Activated naive CD4-positive, alpha-beta T cell treated with anti-CD3 and anti-CD28 coated beads, Interleukin-2, amount 10 ng/mL, durations not matched to agents 7 days and 5 days (primary cell): ENCODE measurements at regions not wholly inside any gene's neighbourhood (a gene's known extent, or its start where the extent isn't known, plus 50 kb on each side); places are given as distances from the start of the nearest gene placed in this dataset.

ENCODE experiments used
- CTCF ChIA-PET: fragments of 350-600 bp; sonication (Branson Sonifier 250); formaldehyde crosslinking; loops from one replicate; lab custom pipeline; 2021; ENCODE audit warnings: antibody characterized with exemption; lab: Charles Lee
- DNase-seq: peaks from one replicate; pipeline ENCODE4 v3.0.0-alpha.2; 2020
- H3K27ac Mint-ChIP-seq: one replicate; pipeline ENCODE4 v1.8.0; 2021; ENCODE audit warnings: mild to moderate bottlenecking, moderate library complexity, mixed read lengths
- H3K27me3 Mint-ChIP-seq: one replicate; pipeline ENCODE4 v1.8.0; 2021; ENCODE audit warnings: mild to moderate bottlenecking, mixed read lengths
- H3K36me3 Mint-ChIP-seq: one replicate; pipeline ENCODE4 v1.8.0; 2021; ENCODE audit warnings: mixed read lengths
- H3K4me1 Mint-ChIP-seq: one replicate; pipeline ENCODE4 v1.8.0; 2021; ENCODE audit warnings: mixed read lengths
- H3K4me3 Mint-ChIP-seq: one replicate; pipeline ENCODE4 v1.8.0; 2021; ENCODE audit warnings: mild to moderate bottlenecking, moderate library complexity, mixed read lengths
- H3K9me3 Mint-ChIP-seq: one replicate; pipeline ENCODE4 v1.8.0; 2021; ENCODE audit warnings: mixed read lengths

DNA sequence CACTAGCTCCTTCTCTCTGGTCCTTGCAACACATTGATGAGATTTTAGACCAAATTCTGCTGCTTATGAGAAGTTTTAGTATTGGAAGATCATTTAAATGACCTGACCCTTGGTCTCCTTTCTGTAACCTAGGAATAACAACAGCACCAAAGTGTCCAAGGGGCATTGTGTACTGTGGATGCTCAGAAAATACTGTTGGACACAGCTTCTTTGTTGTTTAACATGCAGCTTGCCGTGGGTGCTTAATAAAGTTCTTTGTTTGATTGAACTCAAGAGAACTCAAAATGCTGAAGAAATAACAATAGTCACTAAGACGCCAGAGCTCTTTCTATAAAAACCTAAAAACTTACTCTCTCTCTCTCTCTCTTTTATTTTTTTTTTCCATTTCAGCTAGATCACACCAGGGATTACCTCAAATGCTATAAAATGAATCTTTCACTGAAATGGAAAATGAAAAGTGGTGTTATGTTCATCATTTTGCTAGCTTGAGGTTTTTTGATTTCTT is 548.9 kb upstream of the CDH8 start:
- H3K4me1 Mint-ChIP-seq = no peaks in the 10 kb centered on the region
- no peak overlapping the region for H3K27ac Mint-ChIP-seq
- H3K4me3 Mint-ChIP-seq = no peak overlapping the region
- CTCF ChIA-PET = no interaction called here
- peaks cover 17% of the 10 kb centered on the region for H3K9me3 Mint-ChIP-seq
- DNase-seq = no peak
- no peaks in the 10 kb centered on the region for H3K27me3 Mint-ChIP-seq
- no peaks in the 10 kb centered on the region for H3K36me3 Mint-ChIP-seq

DNA sequence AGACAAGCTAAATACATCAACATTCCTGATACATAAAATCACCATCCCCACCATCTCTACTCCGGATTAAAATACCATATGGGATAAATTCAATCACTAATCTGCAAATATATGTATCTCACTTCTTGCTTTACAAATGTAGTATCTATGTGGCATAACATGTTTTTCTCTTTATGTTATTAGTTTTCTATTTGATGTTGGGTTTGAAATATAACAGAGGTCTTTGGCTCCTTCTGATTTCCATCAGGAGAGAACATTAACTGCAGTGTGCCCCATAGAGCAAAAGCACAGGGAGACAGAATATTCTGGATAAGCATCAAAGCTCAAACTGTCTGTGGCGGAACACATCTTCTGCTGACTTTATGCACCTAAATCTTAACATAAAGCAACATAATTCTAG is 547.2 kb upstream of the CDH8 start:
- CTCF ChIA-PET = no interaction called here
- H3K27me3 Mint-ChIP-seq = no peaks in the 10 kb centered on the region
- no peak for DNase-seq
- H3K4me3 Mint-ChIP-seq = no peak overlapping the region
- peaks cover 11% of the 10 kb centered on the region for H3K9me3 Mint-ChIP-seq
- H3K36me3 Mint-ChIP-seq = no peaks in the 10 kb centered on the region
- H3K27ac Mint-ChIP-seq = no peak overlapping the region
- no peaks in the 10 kb centered on the region for H3K4me1 Mint-ChIP-seq

DNA sequence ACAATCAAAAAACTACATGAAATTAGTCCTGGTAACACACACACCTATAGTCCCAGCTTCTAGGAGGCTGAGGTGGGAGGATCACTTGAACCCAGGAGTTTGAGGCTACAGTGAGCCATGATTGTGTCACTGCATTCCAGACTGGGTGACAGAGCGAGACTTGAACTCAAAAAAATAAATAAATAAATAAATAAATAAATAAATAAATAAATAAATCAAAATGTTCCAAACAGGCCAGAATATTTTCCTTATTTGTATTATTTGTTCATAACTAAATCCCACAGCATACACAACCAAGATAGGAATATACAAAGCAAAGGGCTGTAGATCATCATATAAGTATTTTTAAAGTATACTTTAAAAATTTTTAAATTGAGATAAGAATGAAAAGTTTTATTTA is 537.2 kb upstream of the CDH8 start:
- no peaks in the 10 kb centered on the region for H3K36me3 Mint-ChIP-seq
- DNase-seq = no peak
- no peak overlapping the region for H3K4me3 Mint-ChIP-seq
- no peaks in the 10 kb centered on the region for H3K27me3 Mint-ChIP-seq
- no peaks in the 10 kb centered on the region for H3K4me1 Mint-ChIP-seq
- CTCF ChIA-PET = no interaction called here
- H3K9me3 Mint-ChIP-seq = peaks cover 5% of the 10 kb centered on the region
- no peak overlapping the region for H3K27ac Mint-ChIP-seq

DNA sequence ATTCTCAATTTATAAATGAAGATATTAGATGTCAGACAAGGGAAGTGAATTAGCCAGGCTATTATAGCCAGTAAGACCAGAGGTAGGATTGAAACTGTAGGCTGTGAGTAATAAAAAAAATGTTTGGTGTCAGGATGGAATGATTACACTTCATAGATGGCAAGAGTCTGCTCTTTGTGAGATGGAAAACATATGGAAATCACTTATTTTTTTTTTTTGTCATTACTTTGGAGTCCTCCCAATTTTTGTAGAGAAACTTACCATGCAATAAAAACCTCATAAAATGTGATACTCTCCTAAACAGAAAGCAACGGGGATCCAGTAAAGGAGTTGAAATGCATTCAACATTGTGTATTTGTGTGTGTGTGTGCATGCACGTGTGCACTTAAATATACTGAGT is 532.7 kb upstream of the CDH8 start:
- H3K9me3 Mint-ChIP-seq = peaks cover 2% of the 10 kb centered on the region
- H3K27ac Mint-ChIP-seq = no peak overlapping the region
- no peak overlapping the region for H3K4me3 Mint-ChIP-seq
- DNase-seq = no peak
- CTCF ChIA-PET = no interaction called here
- H3K36me3 Mint-ChIP-seq = no peaks in the 10 kb centered on the region
- H3K27me3 Mint-ChIP-seq = no peaks in the 10 kb centered on the region
- no peaks in the 10 kb centered on the region for H3K4me1 Mint-ChIP-seq

DNA sequence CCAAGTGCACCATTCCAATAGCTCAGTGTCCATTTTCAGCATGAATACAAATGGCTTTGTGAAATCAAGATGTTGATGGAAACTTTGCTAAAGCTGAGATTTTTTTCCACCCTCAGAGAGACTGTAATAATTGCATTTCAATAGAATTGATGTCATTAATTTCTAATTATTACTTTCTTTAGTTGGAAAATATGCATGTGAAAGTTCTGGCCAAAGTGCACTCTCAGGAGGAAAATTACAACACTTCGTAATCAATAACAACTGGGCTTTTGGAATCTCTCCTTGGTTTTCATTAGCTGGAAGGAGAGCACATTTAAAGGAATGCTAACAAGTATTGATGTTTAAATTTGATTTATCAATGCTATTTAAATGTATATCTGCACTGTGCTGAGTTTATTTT is 529.5 kb upstream of the CDH8 start:
- no peaks in the 10 kb centered on the region for H3K27me3 Mint-ChIP-seq
- no peak overlapping the region for H3K4me3 Mint-ChIP-seq
- no peak for DNase-seq
- peaks cover 4% of the 10 kb centered on the region for H3K9me3 Mint-ChIP-seq
- CTCF ChIA-PET = no interaction called here
- no peak overlapping the region for H3K27ac Mint-ChIP-seq
- H3K4me1 Mint-ChIP-seq = no peaks in the 10 kb centered on the region
- no peaks in the 10 kb centered on the region for H3K36me3 Mint-ChIP-seq

DNA sequence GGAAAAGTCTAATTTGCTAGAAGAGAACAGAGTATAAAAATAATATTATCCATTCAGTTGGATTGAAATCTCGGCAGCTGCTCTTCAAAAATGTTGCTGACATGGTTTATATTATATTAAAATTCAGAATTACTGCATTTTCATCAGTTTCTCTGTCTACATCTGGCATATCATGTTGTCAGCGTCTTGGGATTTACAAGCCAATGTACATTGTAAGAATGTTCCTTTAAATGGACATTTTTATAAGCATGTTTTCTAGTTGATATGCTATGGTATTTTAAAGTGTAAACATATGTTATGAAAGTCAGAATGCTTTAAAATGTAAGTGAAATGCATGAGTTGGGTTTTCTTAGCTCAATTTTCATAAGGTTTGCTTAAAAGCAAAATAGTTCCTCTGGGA is 528.1 kb upstream of the CDH8 start:
- no peak for DNase-seq
- peaks cover 4% of the 10 kb centered on the region for H3K9me3 Mint-ChIP-seq
- H3K36me3 Mint-ChIP-seq = no peaks in the 10 kb centered on the region
- no peaks in the 10 kb centered on the region for H3K27me3 Mint-ChIP-seq
- no peak overlapping the region for H3K27ac Mint-ChIP-seq
- CTCF ChIA-PET = no interaction called here
- H3K4me3 Mint-ChIP-seq = no peak overlapping the region
- H3K4me1 Mint-ChIP-seq = no peaks in the 10 kb centered on the region

DNA sequence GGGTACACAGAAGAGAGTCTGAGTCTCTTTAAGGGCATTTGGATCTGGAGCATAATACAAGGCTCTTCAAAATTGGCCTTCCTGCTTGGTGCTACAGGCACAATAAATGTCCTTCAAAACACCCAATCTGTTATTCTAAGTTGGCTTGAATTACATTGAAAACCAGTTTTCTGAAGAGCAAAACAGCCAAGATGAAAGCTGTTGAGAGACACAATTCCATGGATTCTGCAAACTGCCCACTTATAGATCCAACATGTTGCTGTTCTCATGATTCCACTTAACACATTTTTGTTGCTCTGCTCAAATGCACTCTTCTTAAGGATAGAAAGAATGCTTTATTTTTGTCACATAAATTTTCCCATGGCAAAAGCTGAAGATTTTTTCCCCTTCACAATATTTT is 525.9 kb upstream of the CDH8 start:
- no peak overlapping the region for H3K4me3 Mint-ChIP-seq
- H3K36me3 Mint-ChIP-seq = no peaks in the 10 kb centered on the region
- no peaks in the 10 kb centered on the region for H3K27me3 Mint-ChIP-seq
- no peaks in the 10 kb centered on the region for H3K4me1 Mint-ChIP-seq
- no peak overlapping the region for H3K27ac Mint-ChIP-seq
- no peak for DNase-seq
- CTCF ChIA-PET = no interaction called here
- H3K9me3 Mint-ChIP-seq = peaks cover 8% of the 10 kb centered on the region

DNA sequence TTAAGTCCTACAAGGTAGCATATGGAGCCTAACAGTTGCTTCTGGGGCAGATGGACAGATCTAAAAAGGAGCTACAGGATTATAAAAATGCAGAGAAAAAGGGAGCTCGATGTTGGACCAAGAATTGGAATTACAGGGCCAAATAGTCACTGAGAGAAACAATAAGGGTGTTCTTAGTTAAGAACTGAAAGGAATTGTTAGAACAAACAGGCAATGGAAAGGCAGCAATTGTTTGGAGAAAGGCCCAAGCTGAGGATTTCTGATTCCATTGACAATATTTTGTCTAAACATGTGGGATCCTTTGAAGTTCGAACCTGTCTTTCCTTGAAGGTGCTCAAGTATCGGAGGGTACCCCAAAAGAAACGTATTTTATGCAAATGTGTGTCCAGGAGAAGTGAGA is 513.6 kb upstream of the CDH8 start:
- Mint-ChIP-seq H3K36me3 (no peaks in the 10 kb centered on the region), H3K9me3 (peaks cover 5% of the 10 kb centered on the region), H3K4me1 (no peaks in the 10 kb centered on the region), H3K4me3 (no peak overlapping the region), H3K27ac (no peak overlapping the region), H3K27me3 (no peaks in the 10 kb centered on the region)
- no peak for DNase-seq
- CTCF ChIA-PET = no interaction called here

DNA sequence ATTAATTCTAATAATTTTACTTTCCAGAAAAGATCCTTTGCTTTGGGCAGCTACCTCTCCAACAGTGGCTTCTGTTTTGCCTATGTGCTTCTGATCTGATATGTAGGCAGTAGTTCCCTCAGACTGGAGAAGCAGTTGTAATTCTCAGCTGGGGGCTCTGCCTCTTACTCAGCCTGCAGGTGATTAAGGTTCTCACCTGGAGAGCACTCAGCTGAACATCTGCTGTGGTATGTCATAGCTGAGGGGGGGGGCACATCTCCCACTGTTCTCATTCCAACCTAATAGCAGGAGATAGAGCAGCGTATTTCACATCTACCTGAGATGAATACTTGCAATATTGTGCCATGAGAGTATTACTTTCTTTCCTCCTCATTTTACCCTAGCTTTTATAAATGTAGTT is 511.9 kb upstream of the CDH8 start:
- Mint-ChIP-seq H3K27ac (no peak overlapping the region), H3K36me3 (no peaks in the 10 kb centered on the region), H3K4me1 (no peaks in the 10 kb centered on the region), H3K9me3 (peaks cover 5% of the 10 kb centered on the region), H3K4me3 (no peak overlapping the region), H3K27me3 (no peaks in the 10 kb centered on the region)
- no peak for DNase-seq
- CTCF ChIA-PET = no interaction called here

DNA sequence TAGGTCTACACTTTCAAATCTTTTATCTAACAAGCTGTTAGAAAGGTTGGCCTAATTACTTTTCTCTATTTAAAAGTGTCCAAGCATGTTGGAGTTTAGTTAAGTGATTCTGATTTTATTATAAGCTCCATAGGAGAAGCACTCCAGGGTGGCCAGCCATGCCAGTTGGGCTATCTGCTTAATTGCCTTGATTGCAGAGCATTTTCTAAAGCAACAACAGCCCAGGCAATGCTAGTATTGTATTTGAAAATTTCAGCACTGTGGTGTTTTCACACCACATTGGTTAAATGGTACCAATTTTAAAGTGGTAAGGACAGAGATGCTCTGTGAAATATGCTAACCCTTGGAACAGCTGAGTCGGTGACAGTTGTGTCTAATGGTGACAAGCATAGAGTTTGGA is 510.5 kb upstream of the CDH8 start:
- no peaks in the 10 kb centered on the region for H3K27me3 Mint-ChIP-seq
- H3K9me3 Mint-ChIP-seq = peaks cover 2% of the 10 kb centered on the region
- CTCF ChIA-PET = no interaction called here
- no peaks in the 10 kb centered on the region for H3K4me1 Mint-ChIP-seq
- no peak overlapping the region for H3K27ac Mint-ChIP-seq
- DNase-seq = no peak
- H3K4me3 Mint-ChIP-seq = no peak overlapping the region
- no peaks in the 10 kb centered on the region for H3K36me3 Mint-ChIP-seq

DNA sequence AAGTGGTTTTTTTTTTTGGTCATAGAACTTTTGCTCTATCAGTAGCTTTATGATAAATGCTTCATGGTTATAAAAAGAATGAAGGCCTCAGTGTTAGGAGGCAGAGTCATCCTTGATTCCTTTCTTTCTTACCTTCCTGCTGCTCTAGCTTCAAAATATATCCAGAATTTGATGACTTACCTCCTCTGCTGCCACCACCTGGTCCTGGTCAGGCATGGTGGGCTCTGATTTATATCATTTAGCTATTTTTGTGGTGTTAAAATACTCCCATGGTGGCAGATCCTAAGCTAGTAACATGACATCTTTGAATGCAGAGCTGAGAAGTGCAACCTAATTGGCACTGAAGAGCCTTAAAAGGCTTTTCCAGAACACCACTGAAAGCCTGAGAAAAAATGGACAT is 508.8 kb upstream of the CDH8 start:
- H3K9me3 Mint-ChIP-seq = peaks cover 2% of the 10 kb centered on the region
- H3K27ac Mint-ChIP-seq = no peak overlapping the region
- no peak for DNase-seq
- CTCF ChIA-PET = no interaction called here
- no peaks in the 10 kb centered on the region for H3K4me1 Mint-ChIP-seq
- H3K36me3 Mint-ChIP-seq = no peaks in the 10 kb centered on the region
- H3K27me3 Mint-ChIP-seq = no peaks in the 10 kb centered on the region
- H3K4me3 Mint-ChIP-seq = no peak overlapping the region

DNA sequence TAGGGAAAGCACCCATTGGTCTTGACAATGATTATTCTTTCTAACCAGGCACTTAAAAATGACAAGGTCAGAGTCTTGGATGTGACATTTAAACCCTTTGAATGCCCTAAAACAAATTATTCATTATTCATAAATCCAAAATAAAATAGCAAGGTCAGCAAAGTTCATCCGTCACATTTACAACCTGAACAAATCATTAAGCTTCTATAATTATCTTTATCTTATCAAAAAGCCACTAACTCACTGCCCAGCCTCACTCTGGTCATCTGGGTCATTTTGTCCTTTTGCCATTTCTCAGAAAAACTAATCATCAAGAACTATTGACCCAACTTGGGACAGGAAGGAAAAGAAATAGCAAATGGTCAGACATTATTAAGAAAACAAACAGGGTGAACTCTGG is 507.3 kb upstream of the CDH8 start:
- CTCF ChIA-PET = no interaction called here
- no peak overlapping the region for H3K4me3 Mint-ChIP-seq
- H3K27me3 Mint-ChIP-seq = no peaks in the 10 kb centered on the region

DNA sequence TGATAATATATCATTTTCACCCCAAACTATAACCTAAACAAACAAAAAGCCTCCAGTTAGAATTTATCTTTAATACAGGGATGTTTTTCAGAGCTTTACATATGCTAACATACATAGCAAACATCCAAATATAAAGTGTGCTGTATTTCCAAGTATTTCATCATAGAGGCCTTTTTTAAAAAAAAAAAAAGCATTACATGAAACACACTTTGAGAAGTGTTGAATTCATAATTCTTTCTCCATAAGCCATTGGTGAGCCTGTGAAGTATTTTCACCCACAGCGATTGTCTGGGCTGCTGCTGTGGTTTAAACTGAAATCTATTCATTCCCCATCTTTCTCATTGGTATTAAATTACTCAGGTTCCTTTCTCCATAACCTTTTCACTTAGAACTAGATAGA is 503.4 kb upstream of the CDH8 start:
- CTCF ChIA-PET = no interaction called here
- peaks cover 7% of the 10 kb centered on the region for H3K9me3 Mint-ChIP-seq
- no peak for DNase-seq
- no peaks in the 10 kb centered on the region for H3K4me1 Mint-ChIP-seq
- H3K36me3 Mint-ChIP-seq = no peaks in the 10 kb centered on the region
- H3K27me3 Mint-ChIP-seq = no peaks in the 10 kb centered on the region
- no peak overlapping the region for H3K4me3 Mint-ChIP-seq
- no peak overlapping the region for H3K27ac Mint-ChIP-seq

More for the DNA sequence above, 507.3 kb upstream of the CDH8 start:
- peaks cover 2% of the 10 kb centered on the region for H3K9me3 Mint-ChIP-seq
- no peaks in the 10 kb centered on the region for H3K4me1 Mint-ChIP-seq
- H3K36me3 Mint-ChIP-seq = no peaks in the 10 kb centered on the region
- no peak overlapping the region for H3K27ac Mint-ChIP-seq
- no peak for DNase-seq

DNA sequence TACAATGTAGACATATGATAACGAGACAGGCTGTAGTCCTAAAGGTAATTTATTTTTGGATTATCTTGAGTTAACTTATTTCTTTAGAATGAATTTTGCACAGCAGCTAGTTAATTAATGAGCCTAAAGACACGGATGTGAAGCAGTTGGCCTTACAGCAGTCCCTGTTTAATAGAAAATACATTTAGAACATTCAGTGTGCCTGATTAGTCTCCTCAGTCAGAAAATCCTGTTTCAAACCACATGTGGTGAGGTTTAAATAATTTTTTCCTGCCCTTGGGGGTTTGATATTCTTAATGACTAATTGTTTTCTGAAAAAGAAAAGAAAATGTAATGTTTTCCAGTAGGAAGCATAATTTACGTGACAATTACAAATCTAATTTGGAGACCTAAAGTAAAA is 494.2 kb upstream of the CDH8 start:
- Mint-ChIP-seq H3K27me3 (no peaks in the 10 kb centered on the region), H3K4me3 (no peak overlapping the region)
- CTCF ChIA-PET = no interaction called here

DNA sequence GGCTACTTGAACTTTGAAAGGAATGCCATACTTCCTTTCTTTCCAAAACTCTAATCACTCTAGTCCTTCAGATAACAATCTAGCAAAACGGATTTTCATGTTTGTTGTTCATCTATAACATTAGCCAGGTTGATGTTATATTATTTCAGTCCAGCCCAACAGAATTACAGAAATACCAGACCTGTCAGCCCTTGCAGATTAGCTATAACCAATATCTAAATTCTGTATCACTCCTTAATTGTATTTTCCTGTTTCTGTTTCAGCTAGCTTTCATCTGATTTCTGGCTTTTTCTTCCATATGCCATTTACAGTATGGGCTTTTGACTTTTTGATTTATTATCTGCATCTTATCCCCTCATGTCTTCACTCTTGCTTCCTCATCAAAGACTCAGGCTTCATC is 479.8 kb upstream of the CDH8 start:
- DNase-seq = no peak
- CTCF ChIA-PET = no interaction called here
- Mint-ChIP-seq H3K27ac (no peak overlapping the region), H3K36me3 (no peaks in the 10 kb centered on the region), H3K9me3 (peaks cover 21% of the 10 kb centered on the region), H3K27me3 (no peaks in the 10 kb centered on the region), H3K4me1 (no peaks in the 10 kb centered on the region), H3K4me3 (no peak overlapping the region)

More for the DNA sequence above, 494.2 kb upstream of the CDH8 start:
- no peak for DNase-seq
- Mint-ChIP-seq H3K27ac (no peak overlapping the region), H3K4me1 (no peaks in the 10 kb centered on the region), H3K36me3 (no peaks in the 10 kb centered on the region), H3K9me3 (peaks cover 9% of the 10 kb centered on the region)

DNA sequence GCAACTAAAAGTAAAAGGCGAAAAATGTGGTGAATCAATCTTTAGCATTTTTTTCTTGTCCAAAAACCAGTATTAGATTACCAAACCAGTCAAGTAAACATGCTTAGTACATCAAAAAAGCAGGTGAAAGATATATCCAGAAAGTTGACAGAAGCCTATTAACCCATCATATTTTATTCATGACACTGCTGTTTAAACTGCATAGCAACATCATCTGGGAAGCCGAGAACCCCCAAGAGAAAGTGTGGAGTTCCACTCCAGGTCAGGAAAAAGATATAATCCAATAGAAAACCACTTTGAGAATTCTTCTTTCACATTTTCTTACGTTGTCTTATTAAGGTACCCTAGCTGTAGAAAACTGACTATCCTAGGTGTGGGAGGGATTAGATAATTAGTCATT is 466.8 kb upstream of the CDH8 start:
- H3K9me3 Mint-ChIP-seq = peaks cover 22% of the 10 kb centered on the region
- CTCF ChIA-PET = no interaction called here
- no peaks in the 10 kb centered on the region for H3K27me3 Mint-ChIP-seq
- no peak overlapping the region for H3K27ac Mint-ChIP-seq
- no peaks in the 10 kb centered on the region for H3K36me3 Mint-ChIP-seq
- H3K4me3 Mint-ChIP-seq = no peak overlapping the region
- no peak for DNase-seq
- H3K4me1 Mint-ChIP-seq = no peaks in the 10 kb centered on the region
